ENCODE measurements at regions not wholly inside any gene's neighbourhood (a gene's known extent, or its start where the extent isn't known, plus 50 kb on each side); places are given as distances from the start of the nearest gene placed in this dataset.

DNA sequence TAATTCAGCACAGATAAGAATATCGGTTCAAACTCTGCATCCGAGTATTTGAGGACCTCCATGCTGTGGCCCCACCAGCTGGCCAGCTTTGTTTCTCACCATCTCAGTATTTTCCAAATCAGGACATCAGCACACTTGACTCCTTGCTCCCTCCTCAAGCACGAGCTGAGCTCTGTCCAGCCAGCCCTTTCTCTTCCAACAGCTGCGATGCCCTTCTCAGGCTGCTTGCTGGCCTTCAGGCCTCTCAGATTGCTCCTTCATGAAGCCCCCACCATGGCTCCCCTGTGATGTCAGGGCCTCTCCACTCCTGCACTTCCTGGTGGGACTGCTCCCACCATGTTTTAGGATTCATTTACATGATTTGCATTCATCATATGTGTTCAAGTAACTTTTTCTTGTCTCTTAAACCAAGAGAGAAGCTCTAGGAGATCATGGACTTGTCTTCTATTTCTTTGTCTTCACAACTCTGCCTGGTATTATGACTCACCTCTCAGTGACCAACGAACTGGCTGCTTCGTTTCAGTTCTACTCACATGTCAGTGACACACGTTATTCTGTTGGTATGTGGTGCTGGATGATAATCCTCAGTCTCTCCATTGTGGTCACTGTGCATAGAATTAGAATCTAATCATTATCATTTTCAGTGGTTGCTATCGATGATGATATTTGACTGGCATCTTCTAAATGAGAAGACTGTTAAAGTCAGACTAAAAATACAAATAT is 471.7 kb downstream of the EFNB2 start:
- TF ChIP-seq TAF1 (IDR thresholded peaks at IDR 0.05; ENCODE audit: low read depth): no peak
- no peak for TF ChIP-seq TEAD4 (IDR thresholded peaks at IDR 0.05)
- no peak for TF ChIP-seq FOXM1 (IDR thresholded peaks at IDR 0.05; ENCODE audit: borderline replicate concordance, low read depth)
- TF ChIP-seq EP300 (IDR thresholded peaks at IDR 0.05; ENCODE audit: borderline replicate concordance): no peak
